CD14-positive monocyte (primary cell): ENCODE measurements at regions not wholly inside any gene's neighbourhood (a gene's known extent, or its start where the extent isn't known, plus 50 kb on each side); places are given as distances from the start of the nearest gene placed in this dataset.

ENCODE experiments used
- DNase-seq, 3 donors: peaks; one replicate each; pipeline ENCODE4 v3.0.0-alpha.2; 2011 to 2022
- H2AFZ ChIP-seq: 2 replicates; pipeline ENCODE4 v1.6.0; 2012; ENCODE audit warnings: mild to moderate bottlenecking, low read depth, low read length, inconsistent platforms; ENCODE audit not compliant: insufficient read depth, poor library complexity, severe bottlenecking
- H3K27ac ChIP-seq, 2 donors: 1 replicate in 1 of 2; 2 replicates in 1 of 2; pipeline ENCODE4 v1.5.1; 2012 to 2013; ENCODE audit warnings: low read length in 2 of 2, control low read depth in 1 of 2, inconsistent platforms in 1 of 2, low read depth in 1 of 2, mild to moderate bottlenecking in 1 of 2
- H3K27me3 ChIP-seq, 2 donors: one replicate each; pipeline versions ENCODE4 v1.6.0 to v1.6.1; 2011 to 2013; ENCODE audit warnings: low read length in 2 of 2; ENCODE audit not compliant: control insufficient read depth in 2 of 2, insufficient read depth in 2 of 2
- H3K36me3 ChIP-seq, 2 donors: replicated peaks in 1 of 2; 1 replicate in 1 of 2; 2 replicates in 1 of 2; pipeline versions ENCODE4 v1.5.1 to v1.6.1; 2012 to 2013; ENCODE audit warnings: low read length in 2 of 2, control low read depth in 1 of 2, inconsistent platforms in 1 of 2, mild to moderate bottlenecking in 1 of 2; ENCODE audit not compliant: insufficient read depth in 2 of 2, control insufficient read depth in 1 of 2
- H3K4me1 ChIP-seq, 2 donors: 1 replicate in 1 of 2; 2 replicates in 1 of 2; pipeline versions ENCODE4 v1.5.1 to v1.6.1; 2012 to 2013; ENCODE audit warnings: low read length in 2 of 2, control low read depth in 1 of 2, inconsistent platforms in 1 of 2, mild to moderate bottlenecking in 1 of 2, moderate library complexity in 1 of 2; ENCODE audit not compliant: insufficient read depth in 2 of 2, control insufficient read depth in 1 of 2
- H3K4me2 ChIP-seq: replicated peaks from 2 replicates; pipeline ENCODE3; 2012; ENCODE audit warnings: low read length, moderate library complexity, mild to moderate bottlenecking; ENCODE audit not compliant: poor library complexity, severe bottlenecking; ENCODE audit errors: extremely low read depth
- H3K4me3 ChIP-seq, 3 experiments: fragments of 200-600 bp in 1 of 3; sonication (generic) in 1 of 3; replicated peaks in 1 of 3; 1 replicate in 2 of 3; 2 replicates in 1 of 3; pipeline ENCODE4 v1.5.1; 2011 to 2013; ENCODE audit warnings: low read length in 3 of 3, mild to moderate bottlenecking in 3 of 3, control low read depth in 2 of 3, low read depth in 2 of 3, inconsistent platforms in 1 of 3, moderate library complexity in 1 of 3
- H3K79me2 ChIP-seq: 2 replicates; pipeline ENCODE4 v1.6.0; 2012; ENCODE audit warnings: mild to moderate bottlenecking, control low read depth, inconsistent platforms, low read length, moderate library complexity; ENCODE audit not compliant: insufficient read depth
- H3K9ac ChIP-seq: 2 replicates; pipeline ENCODE4 v1.6.0; 2017; ENCODE audit warnings: low read length, mild to moderate bottlenecking; ENCODE audit not compliant: insufficient read depth, poor library complexity, severe bottlenecking
- H3K9me3 ChIP-seq, 2 donors: replicated peaks in 1 of 2; 1 replicate in 1 of 2; 2 replicates in 1 of 2; pipeline versions ENCODE4 v1.5.1 to v1.6.1; 2012 to 2013; ENCODE audit warnings: low read length in 2 of 2, control low read depth in 1 of 2; ENCODE audit not compliant: control insufficient read depth in 1 of 2, insufficient read depth in 1 of 2
- H4K20me1 ChIP-seq: 2 replicates; pipeline ENCODE4 v1.6.0; 2012; ENCODE audit warnings: mild to moderate bottlenecking, low read length, control low read depth, moderate library complexity; ENCODE audit not compliant: insufficient read depth
- H3K27ac Mint-ChIP-seq, 7 donors: one replicate each; pipeline ENCODE4 v1.8.0; 2020; ENCODE audit warnings: mild to moderate bottlenecking in 7 of 7, mixed read lengths in 7 of 7, moderate library complexity in 6 of 7, inconsistent platforms in 2 of 7
- H3K27me3 Mint-ChIP-seq, 3 donors: one replicate each; pipeline ENCODE4 v1.8.0; 2021 to 2022; ENCODE audit warnings: low read depth in 3 of 3, mild to moderate bottlenecking in 3 of 3, mixed read lengths in 3 of 3, moderate library complexity in 3 of 3, inconsistent platforms in 1 of 3
- H3K36me3 Mint-ChIP-seq, 2 donors: one replicate each; pipeline ENCODE4 v1.8.0; 2020; ENCODE audit warnings: mixed read lengths in 2 of 2, inconsistent platforms in 1 of 2, mild to moderate bottlenecking in 1 of 2
- H3K4me1 Mint-ChIP-seq: one replicate; pipeline ENCODE4 v1.8.0; 2020; ENCODE audit warnings: mild to moderate bottlenecking, mixed read lengths
- H3K4me3 Mint-ChIP-seq, 2 donors: one replicate each; pipeline ENCODE4 v1.8.0; 2020; ENCODE audit warnings: mild to moderate bottlenecking in 2 of 2, mixed read lengths in 2 of 2, moderate library complexity in 1 of 2
- H3K9me3 Mint-ChIP-seq, 7 donors: one replicate each; pipeline ENCODE4 v1.8.0; 2020 to 2022; ENCODE audit warnings: mixed read lengths in 7 of 7, mild to moderate bottlenecking in 6 of 7, moderate library complexity in 6 of 7, inconsistent platforms in 2 of 7
- CTCF ChIP-seq: fragments of 200-600 bp; IDR thresholded peaks from one replicate; pipeline ENCODE4 v1.8.0; 2022; ENCODE audit warnings: antibody characterized with exemption, mild to moderate bottlenecking
- WGBS: methylation state at CpG from one replicate; pipeline ENCODE4 v1.1.5; 2013; ENCODE audit warnings: missing lambda C conversion rate; ENCODE audit not compliant: insufficient coverage; 5-methylcytosine and 5-hydroxymethylcytosine counted together
- intact Hi-C, 2 donors: fragments of 100-400 bp; cut with micrococcal nuclease; formaldehyde crosslinking; loops; one replicate each; pipeline versions ENCODE4 v1.15.0 to v1.15.1; 2023

GRCh38 chr5:136886608-136887007 is 521.3 kb upstream of the TRPC7 start:
- Mint-ChIP-seq H3K9me3 (peaks cover 0 to 9% (median 4%) of the 10 kb centered on the region in 7 donors), H3K27ac (peak overlapping the region in 1 of 7 donors; percentile 32), H3K4me1 (no peaks in the 10 kb centered on the region), H3K27me3 (peaks cover 0 to 4% (median 0%) of the 10 kb centered on the region in 3 donors), H3K36me3 (no peaks in the 10 kb centered on the region), H3K4me3 (no peak overlapping the region)
- DNase-seq, result no peak
- Histone ChIP-seq H3K27ac (no peak overlapping the region), H3K4me3 (no peak overlapping the region), H3K4me2 (no peak overlapping the region), H3K27me3 (no peaks in the 10 kb centered on the region), H3K9me3 (no peaks in the 10 kb centered on the region), H3K4me1 (no peaks in the 10 kb centered on the region), H2AFZ (no peak overlapping the region), H3K79me2 (no peaks in the 10 kb centered on the region), H3K9ac (no peak overlapping the region), H4K20me1 (no peaks in the 10 kb centered on the region), H3K36me3 (no peaks in the 10 kb centered on the region)
- 95% methylated on average over 2 of the region's 3 CpGs for WGBS
- TF ChIP-seq CTCF, result no peak
- intact Hi-C loops, result no loop called here

- Histone ChIP-seq H3K27me3 (no peaks in the 10 kb centered on the region), H4K20me1 (no peaks in the 10 kb centered on the region), H3K9ac (no peak overlapping the region), H2AFZ (no peak overlapping the region), H3K79me2 (no peaks in the 10 kb centered on the region), H3K4me3 (no peak overlapping the region), H3K36me3 (no peaks in the 10 kb centered on the region), H3K27ac (no peak overlapping the region), H3K9me3 (no peaks in the 10 kb centered on the region), H3K4me1 (no peaks in the 10 kb centered on the region), H3K4me2 (no peak overlapping the region)
- Mint-ChIP-seq H3K4me1 (no peaks in the 10 kb centered on the region), H3K27ac (no peak overlapping the region), H3K36me3 (no peaks in the 10 kb centered on the region), H3K9me3 (peaks cover 0 to 6% (median 0%) of the 10 kb centered on the region in 7 donors), H3K4me3 (no peak overlapping the region), H3K27me3 (peaks cover 0 to 2% (median 2%) of the 10 kb centered on the region in 3 donors)
- no peak for DNase-seq
- intact Hi-C loops, result no loop called here
- TF ChIP-seq CTCF, result no peak
- WGBS, result 95% methylated on average over 4 of the region's 4 CpGs
These were observed 499.6 kb upstream of the TRPC7 start for GRCh38 chr5:136864960-136865359.
